HEK293 (cell line): ENCODE measurements at regions not wholly inside any gene's neighbourhood (a gene's known extent, or its start where the extent isn't known, plus 50 kb on each side); places are given as distances from the start of the nearest gene placed in this dataset.

Source experiments
- CTCF ChIA-PET: fragments of 350-600 bp; formaldehyde crosslinking; extraction: SDS; loops from one replicate; lab custom pipeline; 2021; ENCODE audit warnings: antibody characterized with exemption; lab: Yijun Ruan, JAX
- POLR2A ChIA-PET: fragments of 300-600 bp; formaldehyde crosslinking; extraction: SDS; loops from one replicate; lab custom pipeline; 2020; ENCODE audit warnings: antibody characterized with exemption, inconsistent platforms; lab: Yijun Ruan, JAX
- H3K27ac ChIP-seq: fragments of 200-500 bp; sonication (Bioruptor generic); 2 replicates; pipeline ENCODE4 v1.5.1; 2014; ENCODE audit warnings: low read depth, low read length, control low read depth, inconsistent platforms; ENCODE audit errors: extremely low read depth
- H3K36me3 ChIP-seq, 2 experiments: fragments of 200-500 bp in 1 of 2; sonication (Bioruptor generic) in 1 of 2; 1 replicate in 1 of 2; 2 replicates in 1 of 2; pipeline ENCODE4 v1.5.1; 2014 to 2017; ENCODE audit warnings: inconsistent platforms in 2 of 2, low read length in 2 of 2; ENCODE audit not compliant: control insufficient read depth in 2 of 2, insufficient read depth in 1 of 2
- H3K4me1 ChIP-seq: fragments of 200-500 bp; sonication (Bioruptor generic); 2 replicates; pipeline ENCODE4 v1.5.1; 2014; ENCODE audit warnings: mild to moderate bottlenecking, low read length, inconsistent platforms; ENCODE audit not compliant: control insufficient read depth, insufficient read depth
- H3K4me3 ChIP-seq: 2 replicates; pipeline ENCODE4 v1.5.1; 2011; ENCODE audit warnings: low read depth, mild to moderate bottlenecking, control low read depth, low read length, moderate library complexity
- H3K9me3 ChIP-seq: fragments of 200-500 bp; sonication (Bioruptor generic); 2 replicates; pipeline ENCODE4 v1.5.1; 2014; ENCODE audit warnings: low read depth, low read length, inconsistent platforms; ENCODE audit not compliant: control insufficient read depth, insufficient read depth
- KLF16 ChIP-seq: fragments of 450-650 bp; formaldehyde crosslinking; IDR thresholded peaks from 2 replicates; pipeline ENCODE4 v1.5.1; 2017; ENCODE audit warnings: missing biosample characterization, missing genetic modification characterization
- PRDM2 ChIP-seq: fragments of 450-650 bp; formaldehyde crosslinking; IDR thresholded peaks from 2 replicates; pipeline ENCODE4 v1.5.1; 2016; ENCODE audit warnings: missing biosample characterization, missing genetic modification characterization, borderline replicate concordance
- ZBTB17 ChIP-seq: fragments of 450-650 bp; formaldehyde crosslinking; IDR thresholded peaks from 2 replicates; pipeline ENCODE4 v1.5.1; 2016; ENCODE audit warnings: missing biosample characterization, missing genetic modification characterization
- ZBTB26 ChIP-seq: fragments of 450-650 bp; formaldehyde crosslinking; optimal IDR thresholded peaks from 2 replicates; pipeline ENCODE3; 2016; ENCODE audit warnings: missing biosample characterization, mild to moderate bottlenecking, missing genetic modification characterization
- ZNF112 ChIP-seq: fragments of 450-650 bp; formaldehyde crosslinking; IDR thresholded peaks from 2 replicates; pipeline ENCODE4 v1.5.0; 2017; ENCODE audit warnings: missing biosample characterization, missing genetic modification characterization
- ZNF423 ChIP-seq: fragments of 450-650 bp; formaldehyde crosslinking; IDR thresholded peaks from 2 replicates; pipeline ENCODE4 v1.5.1; 2016; ENCODE audit warnings: missing biosample characterization, missing genetic modification characterization
- ZNF548 ChIP-seq: fragments of 450-650 bp; formaldehyde crosslinking; IDR thresholded peaks from 2 replicates; pipeline ENCODE4 v1.5.1; 2016; ENCODE audit warnings: missing biosample characterization, missing genetic modification characterization
- ZNF621 ChIP-seq: fragments of 450-650 bp; formaldehyde crosslinking; IDR thresholded peaks from 2 replicates; pipeline ENCODE4 v1.5.1; 2017; ENCODE audit warnings: missing biosample characterization, missing genetic modification characterization
- ZNF768 ChIP-seq: fragments of 450-650 bp; formaldehyde crosslinking; IDR thresholded peaks from 2 replicates; pipeline ENCODE4 v1.5.1; 2018; ENCODE audit warnings: missing biosample characterization, mild to moderate bottlenecking, missing genetic modification characterization
- ZNF776 ChIP-seq: fragments of 450-650 bp; formaldehyde crosslinking; IDR thresholded peaks from 2 replicates; pipeline ENCODE4 v1.5.0; 2017; ENCODE audit warnings: missing biosample characterization, missing genetic modification characterization, borderline replicate concordance
- ZNF792 ChIP-seq: fragments of 450-650 bp; formaldehyde crosslinking; IDR thresholded peaks from 2 replicates; pipeline ENCODE4 v1.5.1; 2016; ENCODE audit warnings: missing biosample characterization, missing genetic modification characterization
- ZSCAN30 ChIP-seq: fragments of 450-650 bp; IDR thresholded peaks from 2 replicates; pipeline ENCODE4 v1.5.1; 2018; ENCODE audit warnings: missing biosample characterization, mild to moderate bottlenecking, missing genetic modification characterization, moderate library complexity
- TF ChIP-seq, protein P1 (sequence below): fragments of 450-650 bp; formaldehyde crosslinking; IDR thresholded peaks from 2 replicates; pipeline ENCODE4 v1.5.1; 2016; ENCODE audit warnings: missing biosample characterization, missing genetic modification characterization
- TF ChIP-seq, protein P2 (sequence below): sonication (generic); formaldehyde crosslinking; IDR thresholded peaks from 2 replicates; pipeline ENCODE4 v1.8.1; 2022; ENCODE audit warnings: mild to moderate bottlenecking, moderate library complexity, missing genetic modification reagents
- TF ChIP-seq, protein P3 (sequence below): fragments of 450-650 bp; formaldehyde crosslinking; IDR thresholded peaks from 2 replicates; pipeline ENCODE4 v1.5.1; 2016; ENCODE audit warnings: missing biosample characterization, missing genetic modification characterization
- TF ChIP-seq, protein P4 (sequence below): fragments of 450-650 bp; formaldehyde crosslinking; IDR thresholded peaks from 2 replicates; pipeline ENCODE4 v1.5.1; 2017; ENCODE audit warnings: missing biosample characterization, missing genetic modification characterization

- TF ChIP-seq, protein P1, sequence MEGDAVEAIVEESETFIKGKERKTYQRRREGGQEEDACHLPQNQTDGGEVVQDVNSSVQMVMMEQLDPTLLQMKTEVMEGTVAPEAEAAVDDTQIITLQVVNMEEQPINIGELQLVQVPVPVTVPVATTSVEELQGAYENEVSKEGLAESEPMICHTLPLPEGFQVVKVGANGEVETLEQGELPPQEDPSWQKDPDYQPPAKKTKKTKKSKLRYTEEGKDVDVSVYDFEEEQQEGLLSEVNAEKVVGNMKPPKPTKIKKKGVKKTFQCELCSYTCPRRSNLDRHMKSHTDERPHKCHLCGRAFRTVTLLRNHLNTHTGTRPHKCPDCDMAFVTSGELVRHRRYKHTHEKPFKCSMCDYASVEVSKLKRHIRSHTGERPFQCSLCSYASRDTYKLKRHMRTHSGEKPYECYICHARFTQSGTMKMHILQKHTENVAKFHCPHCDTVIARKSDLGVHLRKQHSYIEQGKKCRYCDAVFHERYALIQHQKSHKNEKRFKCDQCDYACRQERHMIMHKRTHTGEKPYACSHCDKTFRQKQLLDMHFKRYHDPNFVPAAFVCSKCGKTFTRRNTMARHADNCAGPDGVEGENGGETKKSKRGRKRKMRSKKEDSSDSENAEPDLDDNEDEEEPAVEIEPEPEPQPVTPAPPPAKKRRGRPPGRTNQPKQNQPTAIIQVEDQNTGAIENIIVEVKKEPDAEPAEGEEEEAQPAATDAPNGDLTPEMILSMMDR: no peak
- no peak for TF ChIP-seq ZNF621 (tag by site-specific recombination)
- TF ChIP-seq ZBTB17 (tag by site-specific recombination): no peak
- TF ChIP-seq ZNF112 (tag by site-specific recombination): no peak
- TF ChIP-seq KLF16 (tag by site-specific recombination): no peak
Measured at GRCh38 chr11:122179961-122180834, 64.2 kb upstream of the BLID start (continued).

DNA sequence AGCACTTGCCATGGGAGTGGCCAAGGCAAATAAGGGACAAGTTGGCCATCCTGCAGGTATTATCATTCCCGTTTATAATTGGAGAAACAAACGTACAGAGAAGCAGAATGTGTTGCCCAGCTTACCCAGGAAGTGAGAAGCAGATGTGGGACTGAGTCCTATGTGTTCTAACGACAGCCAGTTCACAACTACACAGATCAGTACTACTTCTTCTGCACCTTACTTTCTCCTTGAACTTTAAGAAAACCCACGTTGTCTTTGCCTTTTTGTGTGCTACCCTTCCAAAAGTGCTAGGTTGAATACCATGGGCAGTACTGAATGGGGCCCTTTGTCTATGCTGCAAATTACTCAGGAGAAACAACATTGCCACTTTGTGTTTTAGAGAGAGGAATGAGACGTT, 62.8 kb upstream of the BLID start:
- Histone ChIP-seq H3K9me3 (no peaks in the 10 kb centered on the region), H3K4me1 (0 out of 2 replicates have a peak, but pooled peaks cover 4% of the 10 kb centered on the region), H3K4me3 (no peak overlapping the region), H3K36me3 (no peaks in the 10 kb centered on the region), H3K27ac (no peak overlapping the region)
- ChIA-PET CTCF (interaction anchor here (1.0 to 1.4 kb wide), 2 partner anchors 25 to 524 kb away, joined by 4 read pairs; no protein-coding TSS in a partner anchor), POLR2A (no interaction called here)
- TF ChIP-seq ZNF768: no peak

- no peak overlapping the region for H3K27ac ChIP-seq
- H3K36me3 ChIP-seq: no peaks in the 10 kb centered on the region
- CTCF ChIA-PET: no interaction called here
- no peak overlapping the region for H3K4me3 ChIP-seq
- POLR2A ChIA-PET: no interaction called here
- H3K4me1 ChIP-seq: 0 out of 2 replicates have a peak, but pooled peaks cover 4% of the 10 kb centered on the region
- no peaks in the 10 kb centered on the region for H3K9me3 ChIP-seq
- TF ChIP-seq ZNF548 (tag by site-specific recombination): no peak
- TF ChIP-seq, protein P2, sequence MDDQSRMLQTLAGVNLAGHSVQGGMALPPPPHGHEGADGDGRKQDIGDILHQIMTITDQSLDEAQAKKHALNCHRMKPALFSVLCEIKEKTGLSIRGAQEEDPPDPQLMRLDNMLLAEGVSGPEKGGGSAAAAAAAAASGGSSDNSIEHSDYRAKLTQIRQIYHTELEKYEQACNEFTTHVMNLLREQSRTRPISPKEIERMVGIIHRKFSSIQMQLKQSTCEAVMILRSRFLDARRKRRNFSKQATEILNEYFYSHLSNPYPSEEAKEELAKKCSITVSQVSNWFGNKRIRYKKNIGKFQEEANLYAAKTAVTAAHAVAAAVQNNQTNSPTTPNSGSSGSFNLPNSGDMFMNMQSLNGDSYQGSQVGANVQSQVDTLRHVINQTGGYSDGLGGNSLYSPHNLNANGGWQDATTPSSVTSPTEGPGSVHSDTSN (CRISPR knock-in tag): no peak
- TF ChIP-seq, protein P3, sequence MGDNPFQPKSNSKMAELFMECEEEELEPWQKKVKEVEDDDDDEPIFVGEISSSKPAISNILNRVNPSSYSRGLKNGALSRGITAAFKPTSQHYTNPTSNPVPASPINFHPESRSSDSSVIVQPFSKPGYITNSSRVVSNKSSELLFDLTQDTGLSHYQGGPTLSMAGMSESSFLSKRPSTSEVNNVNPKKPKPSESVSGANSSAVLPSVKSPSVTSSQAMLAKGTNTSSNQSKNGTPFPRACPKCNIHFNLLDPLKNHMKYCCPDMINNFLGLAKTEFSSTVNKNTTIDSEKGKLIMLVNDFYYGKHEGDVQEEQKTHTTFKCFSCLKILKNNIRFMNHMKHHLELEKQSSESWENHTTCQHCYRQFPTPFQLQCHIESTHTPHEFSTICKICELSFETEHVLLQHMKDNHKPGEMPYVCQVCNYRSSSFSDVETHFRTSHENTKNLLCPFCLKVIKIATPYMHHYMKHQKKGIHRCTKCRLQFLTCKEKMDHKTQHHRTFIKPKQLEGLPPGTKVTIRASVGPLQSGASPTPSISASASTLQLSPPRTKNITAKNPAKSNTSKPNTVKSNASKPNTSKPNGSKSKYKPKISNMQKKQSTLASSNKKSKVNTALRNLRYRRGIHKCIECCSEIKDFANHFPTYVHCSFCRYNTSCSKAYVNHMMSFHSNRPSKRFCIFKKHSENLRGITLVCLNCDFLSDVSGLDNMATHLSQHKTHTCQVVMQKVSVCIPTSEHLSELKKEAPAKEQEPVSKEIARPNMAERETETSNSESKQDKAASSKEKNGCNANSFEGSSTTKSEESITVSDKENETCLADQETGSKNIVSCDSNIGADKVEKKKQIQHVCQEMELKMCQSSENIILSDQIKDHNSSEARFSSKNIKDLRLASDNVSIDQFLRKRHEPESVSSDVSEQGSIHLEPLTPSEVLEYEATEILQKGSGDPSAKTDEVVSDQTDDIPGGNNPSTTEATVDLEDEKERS (tag by site-specific recombination): no peak
- TF ChIP-seq ZNF423 (tag by site-specific recombination): no peak
- TF ChIP-seq, protein P4, sequence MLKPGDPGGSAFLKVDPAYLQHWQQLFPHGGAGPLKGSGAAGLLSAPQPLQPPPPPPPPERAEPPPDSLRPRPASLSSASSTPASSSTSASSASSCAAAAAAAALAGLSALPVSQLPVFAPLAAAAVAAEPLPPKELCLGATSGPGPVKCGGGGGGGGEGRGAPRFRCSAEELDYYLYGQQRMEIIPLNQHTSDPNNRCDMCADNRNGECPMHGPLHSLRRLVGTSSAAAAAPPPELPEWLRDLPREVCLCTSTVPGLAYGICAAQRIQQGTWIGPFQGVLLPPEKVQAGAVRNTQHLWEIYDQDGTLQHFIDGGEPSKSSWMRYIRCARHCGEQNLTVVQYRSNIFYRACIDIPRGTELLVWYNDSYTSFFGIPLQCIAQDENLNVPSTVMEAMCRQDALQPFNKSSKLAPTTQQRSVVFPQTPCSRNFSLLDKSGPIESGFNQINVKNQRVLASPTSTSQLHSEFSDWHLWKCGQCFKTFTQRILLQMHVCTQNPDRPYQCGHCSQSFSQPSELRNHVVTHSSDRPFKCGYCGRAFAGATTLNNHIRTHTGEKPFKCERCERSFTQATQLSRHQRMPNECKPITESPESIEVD (tag by site-specific recombination): no peak
- no peak for TF ChIP-seq ZBTB26 (tag by site-specific recombination)
- TF ChIP-seq ZNF776 (tag by site-specific recombination): no peak
- no peak for TF ChIP-seq ZSCAN30 (tag by site-specific recombination)
- TF ChIP-seq ZNF792 (tag by site-specific recombination): no peak
- no peak for TF ChIP-seq PRDM2 (tag by site-specific recombination)
Measured at GRCh38 chr11:122177238-122177637, 61.2 kb upstream of the BLID start.
